Neural progenitor cell (in vitro differentiated cells): ENCODE measurements at regions not wholly inside any gene's neighbourhood (a gene's known extent, or its start where the extent isn't known, plus 50 kb on each side); places are given as distances from the start of the nearest gene placed in this dataset.

Experiments used
- EZH2 ChIP-seq: fragments of 200-600 bp; sonication (generic); IDR thresholded peaks from 2 replicates; pipeline ENCODE4 v1.6.1; 2017; ENCODE audit warnings: antibody characterized with exemption, mild to moderate bottlenecking, moderate library complexity
- TF ChIP-seq, protein P1 (sequence below): fragments of 200-600 bp; sonication (generic); IDR thresholded peaks from 2 replicates; pipeline ENCODE4 v1.5.1; 2017; ENCODE audit warnings: antibody characterized with exemption, mild to moderate bottlenecking

- TF ChIP-seq, protein P1, sequence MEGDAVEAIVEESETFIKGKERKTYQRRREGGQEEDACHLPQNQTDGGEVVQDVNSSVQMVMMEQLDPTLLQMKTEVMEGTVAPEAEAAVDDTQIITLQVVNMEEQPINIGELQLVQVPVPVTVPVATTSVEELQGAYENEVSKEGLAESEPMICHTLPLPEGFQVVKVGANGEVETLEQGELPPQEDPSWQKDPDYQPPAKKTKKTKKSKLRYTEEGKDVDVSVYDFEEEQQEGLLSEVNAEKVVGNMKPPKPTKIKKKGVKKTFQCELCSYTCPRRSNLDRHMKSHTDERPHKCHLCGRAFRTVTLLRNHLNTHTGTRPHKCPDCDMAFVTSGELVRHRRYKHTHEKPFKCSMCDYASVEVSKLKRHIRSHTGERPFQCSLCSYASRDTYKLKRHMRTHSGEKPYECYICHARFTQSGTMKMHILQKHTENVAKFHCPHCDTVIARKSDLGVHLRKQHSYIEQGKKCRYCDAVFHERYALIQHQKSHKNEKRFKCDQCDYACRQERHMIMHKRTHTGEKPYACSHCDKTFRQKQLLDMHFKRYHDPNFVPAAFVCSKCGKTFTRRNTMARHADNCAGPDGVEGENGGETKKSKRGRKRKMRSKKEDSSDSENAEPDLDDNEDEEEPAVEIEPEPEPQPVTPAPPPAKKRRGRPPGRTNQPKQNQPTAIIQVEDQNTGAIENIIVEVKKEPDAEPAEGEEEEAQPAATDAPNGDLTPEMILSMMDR, result no peak
- TF ChIP-seq EZH2, result no peak
Observed at GRCh38 chr5:91307048-91307447, 76.1 kb downstream of the ARRDC3 start.
